H9 (cell line): ENCODE measurements at regions not wholly inside any gene's neighbourhood (a gene's known extent, or its start where the extent isn't known, plus 50 kb on each side); places are given as distances from the start of the nearest gene placed in this dataset.

Experiments used
- DNase-seq: peaks from one replicate; pipeline ENCODE4 v3.0.0-alpha.2; 2017
- H2AFZ ChIP-seq: one replicate; pipeline ENCODE4 v1.6.1; 2013; ENCODE audit warnings: mild to moderate bottlenecking, low read length, control low read depth, moderate library complexity
- H2AK5ac ChIP-seq: 2 replicates; pipeline ENCODE4 v1.6.1; 2013; ENCODE audit warnings: low read length, control low read depth, mixed read lengths; ENCODE audit not compliant: insufficient read length
- H2BK120ac ChIP-seq: one replicate; pipeline ENCODE4 v1.6.1; 2013; ENCODE audit warnings: low read depth, mild to moderate bottlenecking, low read length, control low read depth, inconsistent platforms; ENCODE audit not compliant: poor library complexity, severe bottlenecking
- H2BK12ac ChIP-seq: 2 replicates; pipeline ENCODE4 v1.6.1; 2013; ENCODE audit warnings: low read length, control low read depth, mixed read lengths, low read depth; ENCODE audit not compliant: insufficient read length
- H2BK15ac ChIP-seq: 2 replicates; pipeline ENCODE4 v1.6.1; 2013; ENCODE audit warnings: low read depth, low read length, control low read depth
- H2BK20ac ChIP-seq: one replicate; pipeline ENCODE4 v1.6.1; 2013; ENCODE audit warnings: low read depth, mild to moderate bottlenecking, low read length, control low read depth, inconsistent platforms; ENCODE audit not compliant: poor library complexity, severe bottlenecking
- H2BK5ac ChIP-seq: 2 replicates; pipeline ENCODE4 v1.6.1; 2013; ENCODE audit warnings: low read length, control low read depth, mixed read lengths; ENCODE audit not compliant: insufficient read length
- H3K14ac ChIP-seq: 2 replicates; pipeline ENCODE4 v1.6.1; 2013; ENCODE audit warnings: low read length, control low read depth; ENCODE audit not compliant: insufficient read depth
- H3K18ac ChIP-seq: 2 replicates; pipeline ENCODE4 v1.6.1; 2013; ENCODE audit warnings: low read depth, mild to moderate bottlenecking, mixed read lengths, low read length, control low read depth; ENCODE audit not compliant: insufficient read length
- H3K23ac ChIP-seq: 2 replicates; pipeline ENCODE4 v1.6.1; 2013; ENCODE audit warnings: low read length, control low read depth, mixed read lengths, low read depth; ENCODE audit not compliant: insufficient read length
- H3K23me2 ChIP-seq: 2 replicates; pipeline ENCODE4 v1.6.1; 2013; ENCODE audit warnings: low read depth, mild to moderate bottlenecking, mixed read lengths, low read length, control low read depth; ENCODE audit not compliant: insufficient read length, poor library complexity, severe bottlenecking
- H3K27ac ChIP-seq: 2 replicates; pipeline ENCODE4 v1.5.1; 2013; ENCODE audit warnings: low read length, control low read depth, mixed read lengths, low read depth; ENCODE audit not compliant: insufficient read length
- H3K27me3 ChIP-seq: 2 replicates; pipeline ENCODE4 v1.6.1; 2013; ENCODE audit warnings: low read length, control low read depth, inconsistent platforms; ENCODE audit not compliant: insufficient read depth
- H3K4ac ChIP-seq: 2 replicates; pipeline ENCODE4 v1.6.1; 2013; ENCODE audit warnings: low read depth, mild to moderate bottlenecking, control low read depth, inconsistent platforms, low read length, moderate library complexity
- H3K4me1 ChIP-seq: 2 replicates; pipeline ENCODE4 v1.6.1; 2013; ENCODE audit warnings: low read length, control low read depth, inconsistent platforms; ENCODE audit not compliant: insufficient read depth
- H3K4me2 ChIP-seq: 2 replicates; pipeline ENCODE4 v1.6.1; 2013; ENCODE audit warnings: low read length, control low read depth, mixed read lengths; ENCODE audit not compliant: insufficient read length, insufficient read depth
- H3K56ac ChIP-seq: 2 replicates; pipeline ENCODE4 v1.6.1; 2013; ENCODE audit warnings: low read depth, mild to moderate bottlenecking, mixed read lengths, low read length, control low read depth; ENCODE audit not compliant: insufficient read length
- H3K79me1 ChIP-seq: 2 replicates; pipeline ENCODE4 v1.6.1; 2013; ENCODE audit warnings: low read depth, mild to moderate bottlenecking, moderate library complexity, low read length, control low read depth, inconsistent platforms; ENCODE audit not compliant: insufficient read depth, poor library complexity, severe bottlenecking
- H3K79me2 ChIP-seq: 2 replicates; pipeline ENCODE4 v1.6.1; 2013; ENCODE audit warnings: low read length, control low read depth, inconsistent platforms; ENCODE audit not compliant: insufficient read depth
- H3K9ac ChIP-seq: 2 replicates; pipeline ENCODE4 v1.6.1; 2013; ENCODE audit warnings: low read length, control low read depth, mixed read lengths; ENCODE audit not compliant: insufficient read length; ENCODE audit errors: extremely low read depth
- H3K9me3 ChIP-seq: one replicate; pipeline ENCODE4 v1.6.1; 2013; ENCODE audit warnings: low read depth, low read length, inconsistent platforms; ENCODE audit not compliant: control insufficient read depth
- H3T11ph ChIP-seq: one replicate; pipeline ENCODE4 v1.6.1; 2013; ENCODE audit warnings: mild to moderate bottlenecking, low read length, control low read depth, inconsistent platforms
- H4K20me1 ChIP-seq: one replicate; pipeline ENCODE4 v1.6.1; 2013; ENCODE audit not compliant: control insufficient read depth, insufficient read length, insufficient read depth
- H4K5ac ChIP-seq: 2 replicates; pipeline ENCODE4 v1.6.1; 2013; ENCODE audit warnings: low read depth, mild to moderate bottlenecking, mixed read lengths, low read length, control low read depth; ENCODE audit not compliant: insufficient read length
- H4K8ac ChIP-seq: replicated peaks from 2 replicates; pipeline ENCODE4 v1.6.1; 2013; ENCODE audit warnings: low read length, control low read depth, mixed read lengths, low read depth; ENCODE audit not compliant: insufficient read length
- H4K91ac ChIP-seq: 2 replicates; pipeline ENCODE4 v1.6.1; 2013; ENCODE audit warnings: low read depth, mild to moderate bottlenecking, moderate library complexity, mixed read lengths, low read length, control low read depth; ENCODE audit not compliant: insufficient read length
- H3K27ac Mint-ChIP-seq, 3 experiments: 2 replicates in 2 of 3; 3 replicates in 1 of 3; pipeline ENCODE4 v1.8.0; 2020 to 2021; ENCODE audit warnings: mixed read lengths in 3 of 3, mild to moderate bottlenecking in 1 of 3, moderate library complexity in 1 of 3
- H3K27me3 Mint-ChIP-seq: 2 replicates; pipeline ENCODE4 v1.8.0; 2021; ENCODE audit warnings: low read depth, mild to moderate bottlenecking, moderate library complexity, mixed read lengths
- H3K36me3 Mint-ChIP-seq, 3 experiments: 2 replicates in 2 of 3; 3 replicates in 1 of 3; pipeline ENCODE4 v1.8.0; 2020 to 2021; ENCODE audit warnings: low read depth in 3 of 3, mixed read lengths in 3 of 3; ENCODE audit not compliant: insufficient read depth in 1 of 3
- H3K4me1 Mint-ChIP-seq, 2 experiments: 2 replicates each; pipeline ENCODE4 v1.8.0; 2020; ENCODE audit warnings: mixed read lengths in 2 of 2
- H3K4me3 Mint-ChIP-seq, 2 experiments: 2 replicates in 1 of 2; 3 replicates in 1 of 2; pipeline ENCODE4 v1.8.0; 2020 to 2021; ENCODE audit warnings: mild to moderate bottlenecking in 2 of 2, mixed read lengths in 2 of 2, moderate library complexity in 1 of 2
- H3K9me3 Mint-ChIP-seq, 2 experiments: 2 replicates in 1 of 2; 3 replicates in 1 of 2; pipeline ENCODE4 v1.8.0; 2020; ENCODE audit warnings: mild to moderate bottlenecking in 2 of 2, mixed read lengths in 2 of 2, moderate library complexity in 1 of 2
- WGBS: extraction: QIAGEN DNeasy Blood & Tissue Kit; methylation state at CpG from one replicate; pipeline ENCODE4 v1.1.7; 2013; ENCODE audit warnings: missing lambda C conversion rate, low lambda C conversion rate, mixed read lengths; ENCODE audit not compliant: insufficient read length; ENCODE audit errors: extremely low coverage; 5-methylcytosine and 5-hydroxymethylcytosine counted together
- TF ChIP-seq, protein P1 (sequence below): fragments of 200-600 bp; sonication (generic); conservative IDR thresholded peaks from 3 replicates; pipeline ENCODE4 v1.8.0; 2021; ENCODE audit warnings: antibody characterized with exemption, mild to moderate bottlenecking

DNA sequence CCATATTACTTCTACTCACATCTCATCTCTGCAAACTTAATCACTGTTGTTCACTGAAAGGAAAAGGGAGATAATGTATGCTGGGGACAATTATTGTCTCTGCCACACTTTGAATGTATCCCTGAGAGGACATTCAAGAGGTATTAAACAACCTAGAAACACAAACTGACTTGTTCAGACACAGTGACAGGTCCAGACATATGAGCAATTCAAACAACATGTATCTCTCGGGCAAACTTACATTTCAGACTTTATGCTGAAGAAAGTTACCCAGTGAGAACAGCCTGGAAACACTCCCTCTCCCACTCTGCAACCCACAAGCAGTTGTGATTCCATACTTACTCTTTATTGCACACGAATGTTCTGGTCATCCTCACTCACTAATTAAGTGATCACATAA lies 968.7 kb upstream of the SLC10A2 start:
- H2BK12ac ChIP-seq = no peak overlapping the region
- H2AFZ ChIP-seq = no peak overlapping the region
- H4K20me1 ChIP-seq = no peaks in the 10 kb centered on the region
- Mint-ChIP-seq H3K27ac (no peak overlapping the region), H3K36me3 (peaks cover 0 to 2% (median 0%) of the 10 kb centered on the region in 3 experiments; a peak in 1 of 7 replicates), H3K27me3 (no peaks in the 10 kb centered on the region), H3K4me3 (no peak overlapping the region), H3K9me3 (peaks cover 3 to 4% of the 10 kb centered on the region in 2 experiments; a peak in 3 of 5 replicates), H3K4me1 (peaks cover 0 to 3% of the 10 kb centered on the region in 2 experiments; a peak in 1 of 4 replicates)
- H2BK20ac ChIP-seq = no peak overlapping the region
- H3T11ph ChIP-seq = no peak overlapping the region
- no peak overlapping the region for H3K14ac ChIP-seq
- H3K9me3 ChIP-seq = no peaks in the 10 kb centered on the region
- H3K56ac ChIP-seq = no peak overlapping the region
- H3K27me3 ChIP-seq = no peaks in the 10 kb centered on the region
- H3K4ac ChIP-seq = no peak overlapping the region
- no peak overlapping the region for H2BK15ac ChIP-seq
- no CpG with 5 or more reads among the region's 2 CpGs for WGBS
- no peak overlapping the region for H3K23ac ChIP-seq
- H3K23me2 ChIP-seq = no peaks in the 10 kb centered on the region
- no peak overlapping the region for H4K91ac ChIP-seq
- no peak overlapping the region for H3K27ac ChIP-seq
- no peak overlapping the region for H2AK5ac ChIP-seq
- no peaks in the 10 kb centered on the region for H3K79me1 ChIP-seq
- no peak overlapping the region for H2BK5ac ChIP-seq
- H3K9ac ChIP-seq = no peak overlapping the region
- DNase-seq = no peak
- TF ChIP-seq, protein P1, sequence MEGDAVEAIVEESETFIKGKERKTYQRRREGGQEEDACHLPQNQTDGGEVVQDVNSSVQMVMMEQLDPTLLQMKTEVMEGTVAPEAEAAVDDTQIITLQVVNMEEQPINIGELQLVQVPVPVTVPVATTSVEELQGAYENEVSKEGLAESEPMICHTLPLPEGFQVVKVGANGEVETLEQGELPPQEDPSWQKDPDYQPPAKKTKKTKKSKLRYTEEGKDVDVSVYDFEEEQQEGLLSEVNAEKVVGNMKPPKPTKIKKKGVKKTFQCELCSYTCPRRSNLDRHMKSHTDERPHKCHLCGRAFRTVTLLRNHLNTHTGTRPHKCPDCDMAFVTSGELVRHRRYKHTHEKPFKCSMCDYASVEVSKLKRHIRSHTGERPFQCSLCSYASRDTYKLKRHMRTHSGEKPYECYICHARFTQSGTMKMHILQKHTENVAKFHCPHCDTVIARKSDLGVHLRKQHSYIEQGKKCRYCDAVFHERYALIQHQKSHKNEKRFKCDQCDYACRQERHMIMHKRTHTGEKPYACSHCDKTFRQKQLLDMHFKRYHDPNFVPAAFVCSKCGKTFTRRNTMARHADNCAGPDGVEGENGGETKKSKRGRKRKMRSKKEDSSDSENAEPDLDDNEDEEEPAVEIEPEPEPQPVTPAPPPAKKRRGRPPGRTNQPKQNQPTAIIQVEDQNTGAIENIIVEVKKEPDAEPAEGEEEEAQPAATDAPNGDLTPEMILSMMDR = no peak
- H3K4me1 ChIP-seq = no peaks in the 10 kb centered on the region
- H3K4me2 ChIP-seq = no peak overlapping the region
- no peaks in the 10 kb centered on the region for H3K79me2 ChIP-seq
- no peak overlapping the region for H2BK120ac ChIP-seq
- no peak overlapping the region for H4K5ac ChIP-seq
- no peak overlapping the region for H3K18ac ChIP-seq
- H4K8ac ChIP-seq = no peak overlapping the region
